GM13976 (cell line): ENCODE measurements at regions not wholly inside any gene's neighbourhood (a gene's known extent, or its start where the extent isn't known, plus 50 kb on each side); places are given as distances from the start of the nearest gene placed in this dataset.
"Not testable (repeated sequence)": the region's sequence is repeated elsewhere in the genome, so short reads cannot be mapped to it uniquely, and the experiment has no call there.

Experiments used
- DNase-seq: peaks from one replicate; pipeline ENCODE4 v3.0.0; 2012; ENCODE audit warnings: low spot score
- in situ Hi-C: fragments of 300-500 bp; cut with MboI; formaldehyde crosslinking; loops from one replicate; pipeline ENCODE4 v1.12.0; 2022; ENCODE audit warnings: low sequenced_read_pairs, mixed read lengths, inconsistent platforms; ENCODE audit not compliant: unreplicated experiment
- TF ChIP-seq, protein P1 (sequence below): IDR thresholded peaks from 2 replicates; pipeline ENCODE4 v1.5.1; 2012; ENCODE audit warnings: borderline replicate concordance, mild to moderate bottlenecking; ENCODE audit not compliant: insufficient read depth; ENCODE audit errors: extremely low read depth, missing control alignments, control extremely low read depth

DNA sequence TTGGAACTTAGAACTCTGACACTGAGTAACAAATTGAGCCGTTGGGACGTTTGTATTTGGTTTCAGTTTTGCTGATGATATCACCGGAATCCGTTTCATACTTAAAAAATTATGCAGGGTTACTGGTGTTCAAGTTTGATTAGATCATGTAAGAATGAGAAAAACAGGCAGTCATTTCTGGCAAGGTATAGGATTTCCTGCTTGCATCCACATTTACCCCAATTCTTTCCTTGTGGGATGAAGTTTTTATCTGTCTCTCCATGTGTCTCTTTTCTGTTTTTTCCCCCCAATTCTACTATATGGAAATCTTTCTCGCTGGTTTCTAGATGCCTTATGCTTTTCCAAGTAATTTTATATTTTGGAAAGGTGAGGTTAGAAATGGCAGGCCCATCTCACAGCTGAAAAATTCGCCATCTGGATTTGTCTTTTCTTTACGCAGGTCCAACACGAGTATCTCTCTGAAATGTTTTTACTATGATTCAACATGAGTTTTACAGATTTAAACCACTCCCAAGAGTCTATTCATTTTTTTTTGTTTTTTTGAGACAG, 197.9 kb downstream of the SHOX start:
- in situ Hi-C loops: no loop called here
- no peak for DNase-seq
- TF ChIP-seq, protein P1, sequence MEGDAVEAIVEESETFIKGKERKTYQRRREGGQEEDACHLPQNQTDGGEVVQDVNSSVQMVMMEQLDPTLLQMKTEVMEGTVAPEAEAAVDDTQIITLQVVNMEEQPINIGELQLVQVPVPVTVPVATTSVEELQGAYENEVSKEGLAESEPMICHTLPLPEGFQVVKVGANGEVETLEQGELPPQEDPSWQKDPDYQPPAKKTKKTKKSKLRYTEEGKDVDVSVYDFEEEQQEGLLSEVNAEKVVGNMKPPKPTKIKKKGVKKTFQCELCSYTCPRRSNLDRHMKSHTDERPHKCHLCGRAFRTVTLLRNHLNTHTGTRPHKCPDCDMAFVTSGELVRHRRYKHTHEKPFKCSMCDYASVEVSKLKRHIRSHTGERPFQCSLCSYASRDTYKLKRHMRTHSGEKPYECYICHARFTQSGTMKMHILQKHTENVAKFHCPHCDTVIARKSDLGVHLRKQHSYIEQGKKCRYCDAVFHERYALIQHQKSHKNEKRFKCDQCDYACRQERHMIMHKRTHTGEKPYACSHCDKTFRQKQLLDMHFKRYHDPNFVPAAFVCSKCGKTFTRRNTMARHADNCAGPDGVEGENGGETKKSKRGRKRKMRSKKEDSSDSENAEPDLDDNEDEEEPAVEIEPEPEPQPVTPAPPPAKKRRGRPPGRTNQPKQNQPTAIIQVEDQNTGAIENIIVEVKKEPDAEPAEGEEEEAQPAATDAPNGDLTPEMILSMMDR: no peak

DNA sequence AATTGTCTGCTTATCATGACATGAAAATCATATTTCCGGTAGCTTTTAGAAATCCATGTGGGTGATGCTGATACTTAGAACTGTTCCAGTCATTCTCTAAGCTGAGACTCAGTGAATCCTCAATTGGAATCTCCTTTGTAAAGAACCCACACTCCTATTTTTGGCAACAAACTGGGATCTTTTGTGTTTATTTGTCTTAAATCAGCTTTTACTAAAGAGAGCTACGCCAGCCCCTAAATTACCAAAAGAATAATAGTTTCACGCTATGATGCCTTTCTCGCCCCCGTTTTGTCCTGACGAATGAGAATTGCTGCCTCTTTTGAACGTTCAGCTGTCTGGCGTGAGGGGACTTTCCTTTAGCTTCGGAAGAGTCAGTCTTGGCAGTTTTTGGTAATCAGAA, 195.9 kb downstream of the SHOX start:
- in situ Hi-C loops: no loop called here
- TF ChIP-seq, protein P1: no peak
- no peak for DNase-seq

DNA sequence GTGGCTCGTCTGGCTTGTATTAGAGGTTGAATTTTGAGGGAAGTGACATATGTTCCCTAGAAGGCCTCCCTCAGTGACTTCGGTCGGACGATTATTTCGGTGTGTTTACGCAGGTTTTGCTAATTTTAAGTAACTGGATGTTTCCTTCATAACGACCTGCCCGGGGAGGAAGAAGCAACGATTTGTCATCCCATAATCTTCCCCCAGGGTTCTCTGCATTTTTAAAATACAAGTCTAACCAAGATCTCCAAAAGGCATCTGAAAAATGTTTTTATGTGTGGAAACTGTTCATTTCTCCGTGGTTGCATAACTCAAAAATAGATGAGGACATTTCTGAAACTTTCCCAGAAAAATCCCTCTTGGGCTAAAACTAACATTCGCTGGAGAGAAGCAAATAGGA, 195.4 kb downstream of the SHOX start:
- TF ChIP-seq, protein P1: no peak
- DNase-seq: no peak
- in situ Hi-C loops: no loop called here

DNA sequence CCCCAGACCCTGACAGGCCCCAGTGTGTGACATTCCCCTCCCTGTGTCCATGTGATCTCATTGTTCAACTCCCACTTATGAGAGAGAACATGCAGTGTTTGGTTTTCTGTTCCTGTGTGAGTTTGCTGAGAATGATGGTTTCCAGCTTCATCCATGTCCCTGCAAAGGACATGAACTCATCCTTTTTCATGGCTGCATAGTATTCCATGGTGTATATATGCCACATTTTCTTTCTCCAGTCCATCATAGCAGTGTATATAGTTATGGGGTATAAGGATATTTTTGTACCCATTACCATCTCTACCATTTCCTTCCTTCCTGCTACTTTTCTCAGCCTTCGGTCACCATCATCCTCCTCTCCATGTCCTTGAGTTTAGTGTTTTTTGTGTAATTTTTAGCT, 192.5 kb downstream of the SHOX start:
- DNase-seq, in situ Hi-C loops: not testable (repeated sequence)

DNA sequence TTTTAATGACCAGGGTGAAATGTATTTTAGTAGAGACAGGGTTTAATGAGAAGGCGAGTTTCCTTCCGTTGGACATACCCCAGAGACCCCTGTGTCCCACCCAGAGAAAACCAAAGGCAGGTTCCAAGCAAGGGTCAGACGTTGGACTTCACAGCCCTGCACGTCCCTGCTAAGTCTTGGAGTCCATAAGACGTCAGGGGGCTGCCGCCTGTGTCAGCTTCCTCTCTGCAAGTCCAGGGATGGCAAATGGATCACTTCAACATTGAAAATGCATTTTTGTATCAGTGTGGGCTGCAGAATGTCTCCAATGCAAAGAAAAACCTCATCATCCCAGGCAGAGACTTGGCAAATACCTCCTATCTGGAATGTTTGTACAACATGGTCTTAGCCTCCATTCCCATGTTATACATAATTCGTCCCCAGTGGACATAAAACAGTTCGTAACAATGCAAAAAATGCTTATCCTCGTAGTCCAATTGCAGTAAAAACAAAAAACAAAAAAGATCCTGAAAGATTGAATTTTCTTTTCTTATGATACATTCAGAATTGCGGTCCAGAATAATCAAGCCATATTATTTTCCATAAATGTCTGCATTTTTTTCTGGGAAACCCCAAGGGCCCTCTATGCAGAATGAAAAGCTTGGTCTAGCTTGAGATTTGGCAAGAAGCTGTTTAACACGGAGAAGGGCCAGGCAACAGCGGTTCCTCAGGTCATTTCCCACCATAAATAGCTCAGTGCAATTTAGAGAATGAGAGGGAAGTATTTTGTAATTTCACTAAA, 190.9 kb downstream of the SHOX start:
- no peak for DNase-seq
- in situ Hi-C loops: no loop called here
- TF ChIP-seq, protein P1: no peak

DNA sequence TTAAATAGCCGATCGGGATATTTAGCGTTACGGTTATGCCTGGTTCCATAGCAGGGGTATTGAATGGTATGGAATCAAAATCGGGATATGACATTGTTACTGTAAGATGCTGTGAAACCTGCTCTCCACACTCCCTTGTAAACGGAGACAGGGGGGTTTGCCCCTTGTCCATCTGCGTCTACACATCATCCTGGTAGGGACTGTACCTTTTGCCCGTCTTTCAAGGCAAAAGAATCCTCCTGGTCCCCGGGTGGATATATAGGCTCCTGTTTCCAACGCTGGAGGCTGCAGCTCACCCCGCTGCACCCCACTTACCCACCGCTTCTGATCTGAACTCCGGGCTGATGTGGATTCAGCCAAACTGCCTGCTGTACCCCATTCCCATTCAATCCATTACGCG, 189.1 kb downstream of the SHOX start:
- TF ChIP-seq, protein P1: no peak
- no peak for DNase-seq
- in situ Hi-C loops: no loop called here

DNA sequence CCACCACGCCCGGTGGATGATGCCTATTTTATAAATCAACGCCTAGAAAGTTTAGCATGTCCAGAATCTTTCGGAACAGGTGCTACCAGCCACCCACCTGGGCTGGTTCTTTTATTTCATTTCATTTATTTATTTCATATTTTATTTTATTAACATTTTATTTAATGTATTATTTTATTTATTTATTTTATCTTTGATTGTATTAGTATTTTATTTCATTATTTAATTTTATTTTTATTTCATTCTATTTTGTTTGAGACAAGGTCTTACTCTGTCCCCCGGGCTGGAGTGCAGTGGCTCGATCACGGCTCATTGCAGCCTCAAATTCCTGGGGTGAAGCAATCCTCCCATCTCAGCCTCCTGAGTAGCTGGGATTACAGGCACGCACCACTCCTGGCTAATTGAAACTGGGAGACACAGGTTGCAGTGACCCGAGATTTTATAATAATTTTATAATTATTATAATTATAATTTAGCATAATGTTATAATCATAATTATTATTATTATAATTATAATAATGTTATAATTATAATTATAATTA, 187.2 kb downstream of the SHOX start:
- TF ChIP-seq, protein P1: no peak
- in situ Hi-C loops: no loop called here
- DNase-seq: no peak

DNA sequence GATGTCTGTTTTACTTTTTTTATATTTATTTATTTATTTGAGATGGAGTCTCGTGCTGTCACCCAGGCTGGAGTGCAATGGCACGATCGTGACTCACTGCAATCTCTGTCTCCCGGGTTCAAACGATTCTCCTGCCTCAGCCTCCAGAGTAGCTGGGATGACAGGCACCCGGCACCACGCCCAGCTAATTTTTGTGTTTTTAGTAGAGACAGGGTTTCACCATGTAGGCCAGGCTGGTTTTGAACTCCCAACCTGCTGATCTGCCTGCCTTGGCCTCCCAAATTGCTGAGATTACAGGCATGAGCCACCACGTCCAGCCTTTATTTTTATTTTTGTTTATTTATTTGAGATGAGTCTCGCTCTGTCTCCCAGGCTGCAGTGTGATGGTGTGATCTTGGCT, 186.6 kb downstream of the SHOX start:
- DNase-seq, in situ Hi-C loops: not testable (repeated sequence)
